Globus pallidus (tissue), 1 donor: ENCODE measurements at regions not wholly inside any gene's neighbourhood (a gene's known extent, or its start where the extent isn't known, plus 50 kb on each side); places are given as distances from the start of the nearest gene placed in this dataset.
"Not testable (repeated sequence)": the region's sequence is repeated elsewhere in the genome, so short reads cannot be mapped to it uniquely, and the experiment has no call there.

Experiments used
- DNase-seq: peaks from one replicate; pipeline ENCODE4 v3.0.0-alpha.2; 2015; ENCODE audit warnings: low spot score

- no peak for DNase-seq
Observed at GRCh38 chr5:130331332-130331731, 427.1 kb downstream of the CHSY3 start.

GRCh38 chr5:130324953-130325671, 420.8 kb downstream of the CHSY3 start:
- no peak for DNase-seq

- DNase-seq, result no peak
Observed at GRCh38 chr5:130323804-130324454, 419.7 kb downstream of the CHSY3 start.

- no peak for DNase-seq
Observed at GRCh38 chr5:130321931-130322330, 417.7 kb downstream of the CHSY3 start.

GRCh38 chr5:130316971-130317680, 412.9 kb downstream of the CHSY3 start:
- no peak for DNase-seq

- DNase-seq, result no peak
Observed at GRCh38 chr5:130295235-130295634, 391.0 kb downstream of the CHSY3 start.

GRCh38 chr5:130294798-130295197, 390.5 kb downstream of the CHSY3 start:
- not testable (repeated sequence) for DNase-seq

GRCh38 chr5:130290219-130290618, 386.0 kb downstream of the CHSY3 start:
- DNase-seq, result no peak

- DNase-seq, result no peak
Observed at GRCh38 chr5:130289132-130290088, 385.1 kb downstream of the CHSY3 start.

GRCh38 chr5:130287438-130287837, 383.2 kb downstream of the CHSY3 start:
- DNase-seq, result no peak

GRCh38 chr5:130286971-130287370, 382.7 kb downstream of the CHSY3 start:
- no peak for DNase-seq

GRCh38 chr5:130282049-130282448, 377.8 kb downstream of the CHSY3 start:
- no peak for DNase-seq

- no peak for DNase-seq
Observed at GRCh38 chr5:130280528-130281217, 376.4 kb downstream of the CHSY3 start.

- no peak for DNase-seq
Observed at GRCh38 chr5:130279386-130279785, 375.1 kb downstream of the CHSY3 start.

GRCh38 chr5:130278136-130278535, 373.9 kb downstream of the CHSY3 start:
- DNase-seq, result no peak

- no peak for DNase-seq
Observed at GRCh38 chr5:130277522-130277921, 373.3 kb downstream of the CHSY3 start.

GRCh38 chr5:130277002-130277401, 372.7 kb downstream of the CHSY3 start:
- DNase-seq, result no peak

- no peak for DNase-seq
Observed at GRCh38 chr5:130272837-130273236, 368.6 kb downstream of the CHSY3 start.

- DNase-seq, result no peak
Observed at GRCh38 chr5:130270786-130271185, 366.5 kb downstream of the CHSY3 start.

- DNase-seq, result no peak
Observed at GRCh38 chr5:130268489-130268888, 364.2 kb downstream of the CHSY3 start.

GRCh38 chr5:130267926-130268325, 363.7 kb downstream of the CHSY3 start:
- DNase-seq, result no peak
